ENCODE measurements at regions not wholly inside any gene's neighbourhood (a gene's known extent, or its start where the extent isn't known, plus 50 kb on each side); places are given as distances from the start of the nearest gene placed in this dataset.

- no peak for TF ChIP-seq CTCF (IDR thresholded peaks at IDR 0.05)
- TF ChIP-seq POLR2A (IDR thresholded peaks at IDR 0.05), result no peak
- no peak for TF ChIP-seq POLR2AphosphoS5 (IDR thresholded peaks at IDR 0.05)
These were observed 103.0 kb downstream of the RPL22L1 start for GRCh38 chr3:170766823-170767575.

Data from breast epithelium (tissue), 3 donors.